K562 (cell line): ENCODE measurements at regions not wholly inside any gene's neighbourhood (a gene's known extent, or its start where the extent isn't known, plus 50 kb on each side); places are given as distances from the start of the nearest gene placed in this dataset.

Experiments used
- ATAC-seq: fragments of 200-7000 bp; cut with Tn5 transposase; 3 replicates; pipeline ENCODE4 v1.9.1; 2020; ENCODE audit warnings: moderate library complexity
- BruUV-seq: library from RNA; stranded (reverse); fragments of 400-500 nt; replicated peaks from 2 replicates; lab custom pipeline; 2021; lab: Mats Ljungman, UMichigan
- CTCF ChIA-PET: fragments of 300-600 bp; formaldehyde crosslinking; extraction: SDS; loops from one replicate; lab custom pipeline; 2021; ENCODE audit warnings: low intra/inter-chr PET ratio; lab: Yijun Ruan, JAX
- POLR2A ChIA-PET: fragments of 300-600, 350-650 bp; sonication (Branson Sonifier 250); formaldehyde crosslinking; extraction: SDS; loops from one replicate; lab custom pipeline; 2021; ENCODE audit warnings: antibody characterized with exemption, inconsistent platforms; lab: Yijun Ruan, JAX
- DNase-seq, 4 experiments: peaks; one replicate each; pipeline versions ENCODE4 v3.0.0 to v3.0.0-alpha.2; 2011 to 2018; ENCODE audit warnings: low spot score in 3 of 4, mixed read lengths in 3 of 4; ENCODE audit errors: extremely low read depth in 1 of 4
- FAIRE-seq: peaks from 2 replicates; lab custom pipeline; 2011; peaks lifted over from hg19 to GRCh38; lab: Jason Lieb, UNC
- H2AFZ ChIP-seq: 2 replicates; pipeline ENCODE4 v1.6.0; 2011; ENCODE audit warnings: low read depth, low read length, control low read depth, inconsistent platforms
- H3K27ac ChIP-seq: fragments of 200-600 bp; 3 replicates; pipeline ENCODE4 v1.8.0; 2011; ENCODE audit warnings: low read depth, mild to moderate bottlenecking, control low read depth, inconsistent platforms, low read length, moderate library complexity, mixed read lengths; ENCODE audit errors: extremely low read depth
- H3K27me3 ChIP-seq, 2 experiments: fragments of 300-600 bp in 1 of 2; 2 replicates in 1 of 2; 3 replicates in 1 of 2; pipeline versions ENCODE4 v1.6.0 to v1.8.0; 2011; ENCODE audit warnings: inconsistent platforms in 2 of 2, low read length in 2 of 2, mild to moderate bottlenecking in 1 of 2, mixed read lengths in 1 of 2, moderate library complexity in 1 of 2; ENCODE audit not compliant: control insufficient read depth in 2 of 2, insufficient read depth in 2 of 2
- H3K36me3 ChIP-seq: fragments of 300-600 bp; 3 replicates; pipeline ENCODE4 v1.8.0; 2011; ENCODE audit warnings: mild to moderate bottlenecking, low read length, inconsistent platforms; ENCODE audit not compliant: control insufficient read depth, insufficient read depth
- H3K4me1 ChIP-seq, 2 experiments: fragments of 200-600 bp in 1 of 2; replicated peaks in 1 of 2; 2 replicates in 1 of 2; 3 replicates in 1 of 2; pipeline versions ENCODE4 v1.5.1 to v1.8.0; 2011; ENCODE audit warnings: inconsistent platforms in 2 of 2, low read length in 2 of 2, mild to moderate bottlenecking in 1 of 2, mixed read lengths in 1 of 2, moderate library complexity in 1 of 2; ENCODE audit not compliant: control insufficient read depth in 2 of 2, insufficient read depth in 2 of 2
- H3K4me2 ChIP-seq: 2 replicates; pipeline ENCODE4 v1.6.1; 2011; ENCODE audit warnings: low read length, control low read depth, inconsistent platforms, mixed read lengths; ENCODE audit not compliant: insufficient read depth
- H3K4me3 ChIP-seq: fragments of 200-600 bp; sonication (generic), shearing (Covaris generic); 2 replicates; pipeline ENCODE4 v1.5.1; 2016; ENCODE audit warnings: control low read depth, inconsistent platforms
- H3K79me2 ChIP-seq: fragments of 200-600 bp; 3 replicates; pipeline ENCODE4 v1.8.0; 2011; ENCODE audit warnings: low read length, inconsistent platforms; ENCODE audit not compliant: control insufficient read depth, insufficient read depth
- H3K9ac ChIP-seq, 2 experiments: 2 replicates each; pipeline versions ENCODE4 v1.6.0 to v1.6.1; 2011; ENCODE audit warnings: low read depth in 2 of 2, low read length in 2 of 2, control low read depth in 1 of 2, inconsistent platforms in 1 of 2, mild to moderate bottlenecking in 1 of 2, mixed read lengths in 1 of 2; ENCODE audit not compliant: insufficient read depth in 1 of 2
- H3K9me1 ChIP-seq: one replicate; pipeline ENCODE4 v1.6.0; 2011; ENCODE audit warnings: inconsistent platforms, mild to moderate bottlenecking, low read length, moderate library complexity; ENCODE audit not compliant: control insufficient read depth, insufficient read depth
- H3K9me3 ChIP-seq: replicated peaks from 2 replicates; pipeline ENCODE4 v1.5.1; 2011; ENCODE audit warnings: low read depth, low read length, inconsistent platforms; ENCODE audit not compliant: control insufficient read depth, insufficient read depth
- H4K20me1 ChIP-seq: replicated peaks from 2 replicates; pipeline ENCODE4 v1.6.1; 2011; ENCODE audit warnings: low read length, inconsistent platforms, mixed read lengths; ENCODE audit not compliant: control insufficient read depth, insufficient read depth
- ASH1L ChIP-seq: fragments of 450-650 bp; IDR thresholded peaks from 2 replicates; pipeline ENCODE4 v1.6.1; 2018; ENCODE audit warnings: borderline replicate concordance, mild to moderate bottlenecking, low read depth; ENCODE audit not compliant: partially characterized antibody
- FOXK2 ChIP-seq, 2 experiments: fragments of 450-650 bp; IDR thresholded peaks in 1 of 2; conservative IDR thresholded peaks in 1 of 2; 2 replicates each; pipeline ENCODE4 v1.6.1; 2016; ENCODE audit warnings: low read depth in 2 of 2, mild to moderate bottlenecking in 1 of 2
- HES1 ChIP-seq: fragments of 450-650 bp; IDR thresholded peaks from 2 replicates; pipeline ENCODE4 v1.6.1; 2016; ENCODE audit warnings: low read depth, mild to moderate bottlenecking, moderate library complexity
- SMARCB1 ChIP-seq: IDR thresholded peaks from 2 replicates; pipeline ENCODE4 v1.6.1; 2011; ENCODE audit warnings: improper control_type of control experiment, low read depth; ENCODE audit not compliant: insufficient read length
- SNAPC5 ChIP-seq: fragments of 250-450 bp; sonication (Bioruptor Pico); IDR thresholded peaks from 2 replicates; pipeline ENCODE4 v1.8.0; 2021; ENCODE audit warnings: moderate library complexity, mild to moderate bottlenecking, inconsistent platforms
- ZNF263 ChIP-seq: sonication (generic); formaldehyde crosslinking; IDR thresholded peaks from 2 replicates; pipeline ENCODE4 v1.8.0; 2022; ENCODE audit warnings: mild to moderate bottlenecking, missing genetic modification reagents, borderline replicate concordance
- ZNF696 ChIP-seq: fragments of 250-450 bp; sonication (Bioruptor Pico); conservative IDR thresholded peaks from 2 replicates; pipeline ENCODE4 v1.4.0; 2020; ENCODE audit warnings: mild to moderate bottlenecking, moderate library complexity
- WGBS: fragments of 100-300 bp; shearing (Covaris generic); methylation state at CpG from one replicate; pipeline ENCODE4 v1.1.6; 2016; ENCODE audit warnings: low coverage, mixed read lengths; ENCODE audit not compliant: insufficient coverage; ENCODE audit errors: missing lambda C conversion rate; 5-methylcytosine and 5-hydroxymethylcytosine counted together
- in situ Hi-C: fragments of 300-500 bp; cut with MboI; formaldehyde crosslinking; loops from 4 replicates; pipeline ENCODE4 v1.15.0; 2018; ENCODE audit warnings: inconsistent platforms, mixed read lengths
- intact Hi-C: fragments of 100-400 bp; cut with micrococcal nuclease; formaldehyde crosslinking; loops from 2 replicates; pipeline ENCODE4 v1.14.2; 2022

DNA sequence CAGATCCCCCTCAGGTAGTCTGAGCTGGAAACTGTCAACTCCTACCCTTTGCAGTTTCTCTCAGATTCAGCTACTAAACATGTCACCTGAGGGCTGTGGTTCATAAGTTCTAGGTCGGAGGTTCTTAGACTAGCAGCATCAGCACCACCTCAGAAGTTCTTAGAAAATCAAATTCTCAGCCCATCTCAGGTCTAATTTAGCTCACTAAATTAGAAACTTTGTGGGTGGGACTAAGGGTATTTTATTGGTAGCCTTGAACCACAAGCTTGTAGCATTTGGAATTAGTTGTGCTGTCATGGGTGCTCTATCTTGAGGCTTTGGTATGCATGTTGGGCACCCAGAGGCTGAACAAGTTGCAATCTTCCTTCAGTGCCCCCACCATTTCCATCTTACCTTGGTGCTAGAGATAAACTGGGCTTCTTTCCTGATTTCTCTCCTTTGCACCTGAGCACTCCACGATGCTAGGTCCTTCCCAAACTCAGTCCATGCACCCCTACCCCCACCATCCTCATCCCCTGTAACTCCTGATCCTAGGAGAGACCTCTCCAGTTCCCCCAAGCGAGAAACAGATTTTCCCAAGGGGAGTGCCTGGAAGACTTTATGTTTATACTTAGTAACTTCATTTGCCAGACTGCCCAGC lies 54.2 kb downstream of the S1PR1 start:
- Histone ChIP-seq H3K27ac (no peak overlapping the region), H3K27me3 (no peaks in the 10 kb centered on the region; a peak in 1 of 5 replicates), H3K9me1 (no peaks in the 10 kb centered on the region), H3K4me3 (no peak overlapping the region), H3K79me2 (no peaks in the 10 kb centered on the region), H3K4me1 (peaks cover 0 to 5% of the 10 kb centered on the region in 2 experiments; a peak in 2 of 5 replicates), H3K9ac (no peak overlapping the region), H2AFZ (no peak overlapping the region), H3K9me3 (no peaks in the 10 kb centered on the region), H3K36me3 (no peaks in the 10 kb centered on the region), H4K20me1 (no peaks in the 10 kb centered on the region), H3K4me2 (no peak overlapping the region)
- FAIRE-seq (no peak), DNase-seq (no peak), ATAC-seq (no peak)
- no TSS peak for BruUV-seq
- intact Hi-C loops: no loop called here
- CTCF ChIA-PET: no interaction called here
- in situ Hi-C loops: no loop called here
- WGBS: 4% methylated on average over 3 of the region's 3 CpGs
- TF ChIP-seq FOXK2 (conservative IDR thresholded peaks at IDR 0.05 in 1 of 2, IDR thresholded peaks at IDR 0.05 in 1 of 2; ENCODE audit: low read depth in 2 of 2) (no peak), ZNF263 (CRISPR knock-in tag) (no peak), SMARCB1 (no peak), ZNF696 (no peak), HES1 (no peak), SNAPC5 (no peak), ASH1L (no peak)
- POLR2A ChIA-PET: interaction anchor here (0.9 kb wide), 1 partner anchor 155 kb away, joined by 3 read pairs; no protein-coding TSS in a partner anchor
